MM.1S (cell line): ENCODE measurements at regions not wholly inside any gene's neighbourhood (a gene's known extent, or its start where the extent isn't known, plus 50 kb on each side); places are given as distances from the start of the nearest gene placed in this dataset.

Source experiments
- EZH2 ChIP-seq: fragments of 300-600 bp; sonication (generic); optimal IDR thresholded peaks from 2 replicates; pipeline ENCODE3; 2017; ENCODE audit warnings: low read depth, mild to moderate bottlenecking, antibody characterized with exemption, low read length, mixed read lengths
- TF ChIP-seq, protein P1 (sequence below): fragments of 300-600 bp; sonication (generic); IDR thresholded peaks from 2 replicates; pipeline ENCODE4 v1.5.1; 2016; ENCODE audit warnings: antibody characterized with exemption, low read length, mixed read lengths

DNA sequence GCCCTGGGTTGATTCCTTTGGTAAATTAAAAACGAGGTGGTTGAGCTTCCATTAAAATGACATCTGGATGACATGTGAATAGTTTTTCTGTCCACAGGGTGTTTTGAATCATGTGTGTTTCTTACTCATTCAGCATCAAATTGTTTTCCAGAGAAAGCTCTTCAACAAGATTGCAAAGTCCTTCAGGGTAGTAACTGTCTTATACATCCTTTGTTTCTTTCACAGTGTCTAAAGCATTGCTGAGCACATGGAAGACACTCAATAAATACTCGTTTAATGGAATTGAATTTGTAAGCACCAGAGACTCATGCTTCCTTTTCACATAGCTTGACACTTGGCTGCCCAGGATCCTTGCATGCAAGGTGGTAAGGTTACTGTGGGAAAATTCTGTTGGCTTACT, 223.1 kb upstream of the CNTN6 start:
- TF ChIP-seq, protein P1, sequence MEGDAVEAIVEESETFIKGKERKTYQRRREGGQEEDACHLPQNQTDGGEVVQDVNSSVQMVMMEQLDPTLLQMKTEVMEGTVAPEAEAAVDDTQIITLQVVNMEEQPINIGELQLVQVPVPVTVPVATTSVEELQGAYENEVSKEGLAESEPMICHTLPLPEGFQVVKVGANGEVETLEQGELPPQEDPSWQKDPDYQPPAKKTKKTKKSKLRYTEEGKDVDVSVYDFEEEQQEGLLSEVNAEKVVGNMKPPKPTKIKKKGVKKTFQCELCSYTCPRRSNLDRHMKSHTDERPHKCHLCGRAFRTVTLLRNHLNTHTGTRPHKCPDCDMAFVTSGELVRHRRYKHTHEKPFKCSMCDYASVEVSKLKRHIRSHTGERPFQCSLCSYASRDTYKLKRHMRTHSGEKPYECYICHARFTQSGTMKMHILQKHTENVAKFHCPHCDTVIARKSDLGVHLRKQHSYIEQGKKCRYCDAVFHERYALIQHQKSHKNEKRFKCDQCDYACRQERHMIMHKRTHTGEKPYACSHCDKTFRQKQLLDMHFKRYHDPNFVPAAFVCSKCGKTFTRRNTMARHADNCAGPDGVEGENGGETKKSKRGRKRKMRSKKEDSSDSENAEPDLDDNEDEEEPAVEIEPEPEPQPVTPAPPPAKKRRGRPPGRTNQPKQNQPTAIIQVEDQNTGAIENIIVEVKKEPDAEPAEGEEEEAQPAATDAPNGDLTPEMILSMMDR, result no peak
- no peak for TF ChIP-seq EZH2
